NCI-H226 (cell line): ENCODE measurements at regions not wholly inside any gene's neighbourhood (a gene's known extent, or its start where the extent isn't known, plus 50 kb on each side); places are given as distances from the start of the nearest gene placed in this dataset.
"Not testable (repeated sequence)": the region's sequence is repeated elsewhere in the genome, so short reads cannot be mapped to it uniquely, and the experiment has no call there.

Experiments
- DNase-seq: peaks from one replicate; pipeline ENCODE4 v3.0.0-alpha.2; 2015

DNA sequence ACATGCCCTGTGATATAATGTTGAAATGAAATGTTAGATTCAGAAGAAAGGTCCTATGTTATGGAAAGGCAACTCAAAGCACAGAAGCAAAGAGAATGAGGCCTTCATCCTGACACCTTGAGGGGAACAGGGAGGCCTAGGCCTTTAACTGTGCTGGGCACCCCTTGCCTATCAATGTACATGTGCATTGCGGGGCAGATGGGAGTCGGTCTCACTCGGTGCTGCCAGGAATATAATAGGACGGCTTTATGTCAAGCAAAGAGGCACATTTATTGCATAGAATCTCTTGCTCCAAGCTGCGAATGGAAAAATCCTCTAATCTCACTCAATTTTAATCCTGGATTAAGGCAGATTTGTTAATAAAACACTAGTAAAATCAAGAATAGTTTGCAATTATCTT, 301.0 kb upstream of the SOX14 start:
- DNase-seq = no peak

DNA sequence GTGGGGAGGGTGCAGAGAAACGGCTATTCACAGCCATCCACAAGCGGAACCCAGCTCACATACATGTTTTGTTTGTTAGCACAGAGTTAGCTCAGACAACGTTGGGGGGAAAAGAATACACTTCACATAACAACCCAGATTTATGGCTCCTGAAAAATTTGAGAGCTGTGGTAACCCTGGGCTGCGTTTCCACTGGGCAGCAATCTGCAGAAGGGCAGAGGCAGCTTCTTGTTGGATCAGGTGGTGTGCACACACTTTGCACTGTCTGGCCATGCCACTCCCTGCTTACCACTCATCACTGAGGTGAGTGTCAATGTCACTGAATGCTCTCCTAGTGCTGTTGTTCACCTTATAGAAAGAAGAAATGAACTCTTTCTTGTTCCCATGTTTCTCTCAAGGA, 299.8 kb upstream of the SOX14 start:
- no peak for DNase-seq

DNA sequence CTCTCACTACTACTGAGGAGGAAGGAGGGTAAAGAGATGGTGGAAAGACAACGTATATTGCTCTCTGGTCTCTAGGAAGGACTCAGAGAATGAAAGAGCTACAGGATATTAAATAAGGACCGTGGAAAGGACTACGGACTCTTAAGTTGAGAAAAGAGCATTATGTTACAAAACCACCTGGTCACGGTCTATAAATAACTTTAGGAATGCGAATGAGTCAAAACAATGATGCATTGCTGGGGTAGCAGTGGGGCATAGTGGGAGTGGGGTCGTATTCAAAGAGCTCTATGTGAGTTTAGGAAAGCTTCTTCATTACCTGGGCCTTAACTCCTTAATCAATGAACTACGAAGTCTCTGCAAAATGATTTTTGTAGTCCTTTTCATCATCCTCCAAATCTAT, 295.7 kb upstream of the SOX14 start:
- no peak for DNase-seq

DNA sequence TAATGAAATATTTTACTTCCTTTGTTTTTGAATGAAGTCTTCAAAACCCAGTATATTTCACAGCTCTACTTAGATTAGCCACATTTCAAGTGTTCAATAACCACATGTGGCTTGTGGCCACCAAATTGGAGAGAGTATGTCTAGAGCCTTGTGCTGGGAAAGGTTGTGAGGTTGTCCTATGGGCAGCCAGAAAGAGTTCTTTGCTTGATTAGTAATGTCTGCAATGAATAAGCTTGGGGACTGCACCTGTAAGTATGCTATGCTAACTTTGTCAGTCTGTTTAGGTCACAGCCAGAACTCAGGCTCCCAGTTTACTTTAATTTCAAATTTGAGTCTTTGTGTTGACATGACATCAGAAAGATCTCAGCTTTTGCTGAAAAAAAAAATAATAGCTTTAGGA, 294.9 kb upstream of the SOX14 start:
- no peak for DNase-seq

DNA sequence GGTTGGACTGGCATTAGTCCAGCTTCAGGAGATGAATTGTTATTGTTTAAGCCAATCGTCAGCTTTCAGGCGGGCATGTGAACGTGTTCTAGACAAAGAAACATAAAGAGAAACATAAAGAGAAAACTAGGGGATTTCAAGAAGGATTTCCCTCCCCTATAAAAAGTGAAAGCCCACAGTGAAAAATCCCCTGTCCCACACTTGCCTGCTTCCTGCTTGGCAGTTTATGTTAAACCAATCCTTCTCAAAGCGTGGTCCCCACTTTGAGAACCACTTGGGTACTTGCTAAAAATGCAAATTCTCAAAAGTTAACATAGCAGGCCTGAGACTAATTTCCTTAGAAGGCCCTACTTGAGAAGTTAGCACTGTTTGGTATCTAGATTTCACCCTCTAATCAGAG, 293.0 kb upstream of the SOX14 start:
- DNase-seq = no peak

DNA sequence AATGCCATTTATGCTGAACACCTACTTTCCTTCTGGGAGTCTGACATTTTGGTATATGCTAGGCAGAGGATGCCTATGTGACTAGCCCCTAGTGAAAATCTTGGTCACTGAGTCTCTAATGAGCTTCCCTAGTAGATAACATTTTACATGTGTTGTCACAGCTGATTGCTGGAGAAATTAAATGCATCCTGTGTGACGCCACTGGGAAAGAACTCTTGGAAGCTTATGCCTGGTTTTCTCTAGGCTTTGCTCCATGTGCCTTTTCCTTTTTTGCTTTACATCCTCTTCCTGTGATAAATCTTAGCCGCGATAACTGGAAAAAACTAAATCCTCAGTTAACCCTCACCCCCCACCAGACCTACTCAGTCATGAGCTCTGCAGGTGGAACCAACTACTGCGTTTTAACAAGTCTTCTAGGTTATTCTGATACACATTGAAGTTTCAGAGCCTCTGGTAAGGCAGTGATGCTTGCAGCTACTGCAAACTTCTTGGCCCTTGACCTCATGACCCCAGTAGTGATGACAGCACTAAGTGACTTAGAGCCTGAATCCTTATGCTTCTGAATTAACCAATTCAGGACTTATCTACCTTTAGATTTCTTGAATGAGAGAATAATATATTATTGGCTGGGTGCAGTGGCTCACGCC, 292.4 kb upstream of the SOX14 start:
- DNase-seq = no peak

DNA sequence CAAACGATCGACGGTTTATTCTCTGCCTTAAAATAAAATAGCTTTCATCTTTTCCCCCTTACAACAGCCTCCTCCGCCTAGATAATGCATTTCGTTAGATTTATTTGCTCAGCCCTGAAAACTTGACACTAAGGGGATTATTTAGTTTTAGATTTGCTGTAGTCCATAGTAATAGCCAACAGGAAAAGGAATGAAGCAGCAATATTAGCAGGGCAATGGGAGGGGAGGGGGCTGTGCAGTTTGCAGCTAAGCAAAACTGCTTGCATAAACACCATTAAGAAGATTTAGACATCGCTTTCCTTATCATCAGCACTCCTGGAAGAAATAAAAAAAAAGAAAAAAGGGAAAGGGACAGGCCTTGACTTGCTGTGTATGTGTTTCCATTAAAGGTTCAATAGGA, 286.5 kb upstream of the SOX14 start:
- no peak for DNase-seq

DNA sequence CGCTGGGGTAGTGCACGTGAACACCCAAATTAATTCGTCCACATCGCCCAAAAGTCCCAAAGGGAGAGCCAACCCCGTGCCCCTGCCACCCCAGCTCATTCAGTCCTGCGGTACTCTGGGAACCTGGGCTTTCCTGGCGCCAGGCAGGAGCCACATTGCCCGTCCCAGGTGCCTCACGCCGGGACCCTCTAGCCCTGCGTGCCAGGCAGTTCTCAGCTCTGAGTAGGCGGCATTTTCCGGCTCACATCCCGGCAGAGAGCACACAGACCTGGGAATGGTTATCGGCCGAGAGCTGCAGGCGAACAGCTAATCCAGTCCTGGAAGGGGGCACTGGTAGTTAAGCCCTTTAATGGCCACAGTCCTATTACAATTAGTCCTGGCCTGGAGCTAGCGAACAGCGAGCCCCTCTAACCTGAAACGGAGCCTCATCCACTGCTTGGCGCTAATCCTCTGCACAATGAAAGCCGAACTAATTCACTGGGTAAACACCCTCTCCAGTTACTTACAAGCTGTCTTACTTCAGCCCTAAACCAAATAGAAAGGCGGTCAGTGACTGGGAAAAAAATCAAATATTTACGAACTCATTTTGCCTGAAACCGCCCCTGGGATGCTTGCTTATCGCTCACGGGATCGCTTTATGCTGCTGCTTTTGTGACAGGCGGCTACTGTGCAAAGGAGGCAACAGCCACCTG, 254.6 kb upstream of the SOX14 start:
- DNase-seq = no peak

DNA sequence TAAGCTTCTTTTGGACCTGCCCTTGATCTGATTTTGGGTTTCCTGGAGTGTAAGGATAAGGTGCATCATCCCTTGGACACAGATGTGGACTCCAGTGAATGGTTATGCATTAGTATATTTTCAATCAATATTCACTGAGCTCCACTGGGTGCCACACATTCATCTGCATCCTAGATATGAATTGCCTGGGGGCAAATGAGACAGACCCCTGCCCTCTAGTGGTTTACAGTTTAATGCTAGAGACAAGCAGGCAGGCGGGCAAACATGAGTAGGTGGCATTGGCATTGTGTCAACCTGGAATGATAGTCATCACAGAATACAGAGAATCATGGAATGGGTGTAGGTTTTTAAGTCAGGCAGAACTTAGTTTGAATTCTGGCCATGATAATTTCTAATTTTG, 252.5 kb upstream of the SOX14 start:
- no peak for DNase-seq

DNA sequence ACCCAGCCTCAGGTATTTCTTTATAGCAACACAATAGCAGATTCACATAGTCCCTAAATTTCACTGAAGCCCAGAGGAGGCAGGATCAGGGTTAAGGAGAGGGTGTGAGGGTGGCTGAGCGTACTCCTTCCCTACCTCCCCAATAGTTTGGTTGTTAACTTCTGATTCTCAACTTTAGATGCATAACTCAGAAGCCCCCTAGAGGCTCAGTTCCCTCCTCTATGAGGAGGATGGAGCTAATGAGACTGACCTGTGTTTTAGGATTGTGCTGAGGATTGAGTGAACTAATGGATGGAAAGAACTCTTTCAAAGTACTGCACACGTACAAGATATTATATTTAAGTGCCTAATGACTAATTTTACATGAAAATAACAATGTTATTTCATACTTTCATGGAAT, 249.3 kb upstream of the SOX14 start:
- DNase-seq = no peak

DNA sequence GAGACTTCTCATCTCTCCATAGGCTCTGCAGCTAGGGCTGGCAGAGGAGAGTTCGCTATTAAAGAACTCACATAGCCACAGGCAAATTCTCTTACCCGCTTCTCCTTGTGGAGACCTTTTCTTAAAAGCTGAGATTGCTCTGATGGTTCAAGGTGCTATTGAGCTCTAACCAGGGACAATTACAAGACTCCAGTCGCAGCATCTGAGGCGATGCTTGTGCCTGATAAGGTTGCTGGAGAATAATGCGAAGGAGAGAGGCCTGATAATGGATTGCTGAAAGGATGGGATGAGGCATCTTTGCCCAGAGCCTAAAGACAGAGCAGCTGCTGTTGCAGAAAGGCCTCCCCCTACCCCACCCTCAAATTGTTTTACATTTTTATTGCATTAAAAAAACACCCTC, 244.5 kb upstream of the SOX14 start:
- DNase-seq = no peak

DNA sequence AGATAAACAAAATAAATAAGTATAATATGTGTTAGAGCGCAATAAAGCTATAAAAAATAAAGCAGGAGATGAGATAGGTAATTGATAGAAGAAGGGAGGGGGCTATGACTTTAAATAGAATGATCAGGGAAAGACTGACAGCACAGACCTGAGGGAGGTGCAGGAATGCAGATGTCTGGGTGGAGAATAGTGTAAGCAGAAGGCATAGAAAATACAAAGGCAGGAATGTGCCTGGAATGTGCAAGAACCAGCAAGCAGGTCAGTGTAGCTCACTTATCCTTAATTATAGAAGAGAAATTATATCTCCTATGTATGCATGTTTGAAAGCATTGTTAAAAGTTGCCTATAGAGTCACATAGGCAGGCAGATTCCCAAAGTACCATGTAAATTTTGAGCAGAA, 239.4 kb upstream of the SOX14 start:
- no peak for DNase-seq

DNA sequence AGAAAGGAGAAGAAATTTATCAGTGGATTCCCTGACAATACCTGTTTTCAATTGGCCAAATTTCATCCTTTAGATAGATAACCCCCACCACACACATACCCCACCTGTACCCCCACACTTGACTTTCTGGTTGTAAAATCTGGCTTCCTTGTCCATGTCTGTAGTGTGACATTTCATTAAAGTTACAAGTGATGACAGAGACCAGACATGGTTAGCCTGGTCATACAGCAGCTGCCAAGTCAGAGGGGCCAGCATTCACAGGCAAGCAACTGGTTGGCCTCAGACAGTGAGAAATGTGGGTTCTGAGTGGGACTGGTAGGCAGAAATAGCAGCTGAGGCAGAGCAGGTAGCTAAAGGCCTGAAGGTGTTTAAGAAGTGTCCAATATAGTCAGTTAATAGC, 238.6 kb upstream of the SOX14 start:
- no peak for DNase-seq

DNA sequence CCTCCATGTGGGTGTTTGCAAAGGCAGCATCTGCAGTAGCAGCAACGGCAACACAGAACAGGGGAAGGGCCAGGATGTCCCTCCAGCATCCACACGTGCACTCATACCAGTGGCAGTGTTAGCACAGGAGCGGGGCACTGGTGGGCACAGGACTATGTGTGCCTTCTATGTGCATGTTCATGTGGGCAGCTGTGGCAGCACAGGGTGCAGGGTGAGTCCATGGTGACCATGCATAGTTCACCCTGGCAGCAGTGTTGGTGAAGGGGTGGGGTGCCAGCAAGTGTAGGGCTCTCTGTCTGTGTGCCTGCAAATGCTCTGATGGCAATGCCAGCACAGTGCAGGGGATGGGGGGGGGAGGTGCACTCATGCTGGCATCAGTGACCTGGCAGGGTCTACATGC, 222.1 kb upstream of the SOX14 start:
- DNase-seq = no peak

DNA sequence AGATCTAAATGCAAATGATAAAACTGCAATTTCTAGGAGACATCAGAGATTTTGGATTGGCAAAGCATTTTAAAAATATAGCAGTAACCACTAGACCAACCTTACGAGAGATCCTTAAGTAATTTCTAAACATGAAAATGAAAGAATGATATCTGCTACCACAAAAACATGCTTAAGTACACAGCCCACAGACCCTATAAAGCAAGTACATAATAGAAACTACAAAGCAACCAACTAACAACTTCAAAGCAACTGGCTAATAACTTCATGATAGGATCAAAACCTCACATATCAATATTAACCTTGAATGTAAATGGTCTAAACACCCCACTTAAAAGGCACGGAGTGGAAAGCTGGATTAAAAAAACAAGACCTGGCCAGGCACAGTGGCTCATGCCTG, 209.9 kb upstream of the SOX14 start:
- no peak for DNase-seq

DNA sequence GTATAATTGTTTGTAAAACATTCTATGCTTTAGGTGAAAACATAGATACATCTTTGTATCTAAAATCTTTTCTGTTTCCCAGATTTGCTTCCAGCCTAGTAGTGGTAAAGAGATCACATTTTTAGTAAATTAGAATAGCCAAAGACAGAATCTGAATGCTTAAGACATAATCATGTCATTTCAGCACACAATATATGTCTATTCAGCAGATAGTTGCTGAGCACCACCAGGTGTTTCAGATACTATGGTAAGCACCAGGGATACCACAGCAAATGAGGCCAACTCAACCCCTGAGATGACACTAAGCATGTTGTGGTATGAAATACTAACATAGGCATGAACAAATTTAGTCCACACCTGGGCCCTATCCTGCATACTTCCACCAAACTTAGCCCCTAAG, 195.2 kb upstream of the SOX14 start:
- no peak for DNase-seq

DNA sequence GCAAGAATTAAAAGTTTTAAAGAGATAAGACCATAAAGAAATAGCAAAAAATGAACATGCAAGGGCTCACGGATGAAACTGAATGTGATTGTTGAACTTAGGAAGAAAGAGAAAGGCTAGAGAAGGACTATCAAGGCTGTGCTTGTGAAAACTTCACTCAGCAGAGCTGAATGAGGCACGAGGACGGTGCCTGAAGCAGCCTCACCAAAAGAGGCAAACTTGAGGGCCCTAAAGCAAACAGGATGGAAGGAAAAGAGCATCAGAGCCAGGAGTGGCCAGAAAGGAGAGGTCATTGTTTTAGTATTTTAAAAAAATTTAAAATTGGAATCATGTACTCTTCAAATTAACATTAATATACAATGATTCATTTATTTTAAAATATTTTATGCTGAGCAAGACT, 191.2 kb upstream of the SOX14 start:
- no peak for DNase-seq

DNA sequence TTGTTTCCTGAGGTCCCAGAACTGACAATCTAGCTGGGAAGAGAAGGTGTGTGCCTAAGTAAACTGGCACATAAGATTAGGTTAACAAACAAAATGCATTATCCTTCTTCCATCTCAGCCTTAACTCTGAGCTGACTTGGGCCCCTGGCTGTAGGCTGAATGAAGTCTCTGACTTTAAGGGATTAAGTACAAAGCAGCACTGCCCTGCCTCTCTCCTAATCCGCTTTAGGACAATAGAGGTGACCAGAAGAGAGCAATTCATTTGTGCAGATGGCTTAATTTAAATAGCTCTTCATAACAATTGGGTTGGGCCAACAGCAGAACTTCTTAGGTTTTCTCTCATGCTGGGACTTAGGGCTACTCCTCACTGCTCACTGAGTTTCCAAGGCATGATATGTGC, 181.6 kb upstream of the SOX14 start:
- no peak for DNase-seq

DNA sequence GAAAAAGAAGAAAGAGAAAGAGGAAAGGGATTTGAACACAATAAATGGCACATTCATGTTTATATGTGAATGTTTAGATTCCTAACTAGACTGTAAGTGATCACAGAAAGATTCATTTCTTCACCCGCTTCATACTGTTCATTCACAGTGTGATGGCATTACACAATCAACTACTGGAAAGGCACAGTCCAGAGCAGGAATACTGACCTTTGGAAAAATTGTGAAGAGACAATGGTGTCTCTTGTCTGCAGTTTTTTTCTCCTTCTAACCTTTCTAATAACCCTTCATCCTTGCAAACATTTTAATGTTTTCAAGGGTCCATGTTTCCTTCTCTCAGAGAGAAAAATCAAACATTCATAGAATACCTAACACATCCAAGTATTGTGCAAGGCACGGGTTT, 180.9 kb upstream of the SOX14 start:
- no peak for DNase-seq

DNA sequence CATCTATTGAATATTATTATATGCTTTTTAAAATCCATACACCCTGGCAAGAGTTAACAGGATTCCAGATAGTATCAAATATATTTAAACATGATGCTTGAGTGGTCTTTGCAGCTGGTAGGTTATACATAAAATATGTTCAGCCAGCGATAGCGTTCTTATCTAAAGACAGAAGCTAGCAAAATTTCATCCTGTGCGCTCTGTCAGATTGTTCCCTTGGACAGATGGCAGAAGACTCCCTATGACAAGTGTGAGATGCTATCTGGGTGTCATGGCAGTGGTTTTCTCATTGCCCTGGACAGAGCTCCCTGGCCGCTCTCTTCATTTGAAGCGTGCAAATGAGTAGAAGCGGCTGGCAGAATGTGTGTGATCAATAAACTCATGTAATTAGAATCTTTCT, 175.2 kb upstream of the SOX14 start:
- no peak for DNase-seq

DNA sequence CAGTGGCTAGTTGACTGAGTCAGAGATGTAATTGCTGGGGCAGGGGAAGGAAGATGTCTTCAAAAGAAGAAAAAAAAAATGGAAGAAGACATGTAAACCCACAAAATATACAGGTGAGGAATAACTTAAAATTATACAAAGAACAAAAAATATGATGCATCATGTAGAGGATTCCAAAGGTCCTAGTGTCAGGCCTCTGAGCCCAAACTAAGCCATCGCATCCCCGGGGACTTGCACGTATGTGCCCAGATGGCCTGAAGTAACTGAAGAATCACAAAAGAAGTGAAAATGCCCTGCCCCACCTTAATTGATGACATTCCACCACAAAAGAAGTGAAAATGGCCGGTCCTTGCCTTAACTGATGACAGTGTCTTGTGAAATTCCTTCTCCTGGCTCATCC, 168.7 kb upstream of the SOX14 start:
- not testable (repeated sequence) for DNase-seq

DNA sequence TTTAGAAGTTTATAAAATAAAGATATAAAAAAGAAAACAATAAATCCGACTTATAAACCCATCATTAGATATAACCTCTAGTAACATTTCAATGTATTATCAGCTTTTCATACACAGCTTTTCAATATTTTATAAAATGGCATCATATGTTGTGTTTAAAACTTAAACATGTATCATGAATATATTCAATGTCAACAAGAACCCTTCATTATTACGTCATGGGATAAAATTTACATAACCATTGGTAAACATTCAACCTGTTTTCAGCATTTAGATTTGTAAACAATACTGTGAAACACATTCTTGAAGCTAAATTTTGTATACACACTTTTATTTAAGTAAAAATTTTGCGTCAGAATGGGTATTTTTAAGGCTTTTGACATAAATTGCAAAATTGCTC, 153.4 kb upstream of the SOX14 start:
- no peak for DNase-seq

DNA sequence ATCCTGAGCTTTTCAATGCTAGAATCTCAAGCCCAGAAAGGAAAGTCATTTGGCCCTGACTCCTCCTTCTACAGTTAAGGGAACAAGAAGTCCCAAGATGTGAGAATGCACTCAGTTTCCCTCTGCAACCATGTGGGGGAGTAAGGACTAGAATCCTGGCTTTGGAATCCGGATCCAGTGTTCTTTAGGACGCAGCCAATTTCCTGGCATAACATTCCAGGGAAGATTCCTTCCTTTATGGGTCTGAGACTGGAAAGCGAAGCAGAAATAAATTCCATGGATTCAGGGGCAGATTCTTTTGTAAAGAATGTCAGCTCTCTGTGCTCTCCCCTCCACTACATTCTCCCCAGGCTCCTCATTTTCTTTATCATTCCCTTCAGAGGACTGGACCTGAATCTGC, 151.8 kb upstream of the SOX14 start:
- DNase-seq = no peak

DNA sequence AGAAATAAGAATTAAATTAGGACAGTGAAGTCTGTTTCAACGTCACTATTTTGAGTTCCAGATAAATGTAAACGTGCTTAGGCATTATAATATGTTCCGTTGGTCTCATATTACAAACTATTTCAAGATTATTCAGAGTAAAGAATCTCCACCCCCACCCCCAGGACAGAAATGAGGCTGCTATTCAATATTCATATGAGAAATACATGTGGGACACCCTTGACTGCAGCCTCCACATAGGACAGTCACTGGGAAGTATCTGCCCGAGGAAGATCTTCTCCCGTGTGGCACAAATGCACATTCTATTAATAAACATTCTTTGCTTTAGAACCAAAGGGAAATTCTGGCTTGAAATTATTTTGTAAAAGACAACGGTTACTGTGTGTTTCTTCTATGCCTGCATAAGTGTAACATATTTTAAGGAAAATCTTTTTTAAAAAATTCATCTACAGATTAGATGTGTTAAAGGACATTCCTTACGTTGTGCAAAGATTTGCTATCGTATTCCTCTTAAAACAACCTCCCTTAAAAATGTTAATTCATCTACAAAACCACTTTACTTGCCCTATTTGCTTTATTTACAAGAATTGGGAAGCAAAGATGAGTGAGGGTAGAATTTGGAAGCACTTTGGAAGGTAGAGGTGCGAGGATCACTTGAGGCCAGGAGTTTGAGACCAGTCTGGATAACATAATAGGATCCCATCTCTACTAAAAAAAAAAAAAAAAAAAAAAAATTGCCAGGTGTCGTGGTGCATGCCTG, 148.3 kb upstream of the SOX14 start:
- DNase-seq = no peak
